ENCODE measurements at regions not wholly inside any gene's neighbourhood (a gene's known extent, or its start where the extent isn't known, plus 50 kb on each side); places are given as distances from the start of the nearest gene placed in this dataset.
"Not testable (repeated sequence)": the region's sequence is repeated elsewhere in the genome, so short reads cannot be mapped to it uniquely, and the experiment has no call there.

DNA sequence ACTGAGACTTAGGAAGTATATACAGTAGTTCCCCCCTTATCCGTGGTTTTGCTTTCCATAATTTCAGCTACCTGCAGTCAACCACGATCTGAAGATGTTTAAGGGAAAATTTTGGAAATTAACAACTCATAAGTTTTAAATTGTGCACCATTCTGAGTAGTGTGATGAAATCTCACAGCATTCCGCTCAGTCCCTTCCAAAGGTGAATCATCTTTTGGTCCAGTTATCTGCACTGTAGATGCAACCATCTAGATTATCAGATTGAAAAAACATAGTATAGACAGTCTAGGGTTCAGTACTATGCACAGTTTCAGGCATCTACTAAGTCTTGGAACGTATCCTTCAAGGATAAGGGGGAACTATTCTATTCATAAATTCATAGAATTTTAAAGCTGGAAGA is 109.0 kb downstream of the ANXA3 start:
- ATAC-seq: no peak

DNA sequence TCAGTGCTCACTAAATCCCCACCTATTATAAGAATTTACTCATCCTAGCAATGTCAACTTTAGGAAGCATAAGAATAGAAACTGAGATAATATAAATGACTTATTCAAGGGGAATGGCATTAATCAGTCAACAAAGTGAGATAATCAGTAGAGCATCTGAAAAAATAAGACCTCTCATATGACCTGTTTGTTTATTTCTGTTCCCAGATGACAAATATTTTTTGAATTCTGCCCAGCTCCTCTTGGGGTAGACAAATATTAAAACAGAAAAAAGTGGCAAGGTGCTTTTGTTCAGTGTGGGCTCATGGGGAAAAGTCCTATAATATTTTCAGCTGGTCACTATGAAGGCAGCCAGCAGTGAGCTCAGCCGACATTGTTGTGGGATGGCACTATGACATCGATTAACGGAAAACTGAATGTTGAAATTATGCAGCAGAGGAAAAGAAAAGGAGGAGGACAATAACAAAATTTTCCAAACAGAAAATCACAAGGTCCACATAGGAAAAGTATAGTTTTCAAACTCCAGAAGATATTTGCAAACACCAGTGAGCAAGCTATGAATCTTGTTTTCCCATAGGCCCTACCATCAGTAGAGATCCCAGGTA is 109.6 kb downstream of the ANXA3 start:
- no peak for ATAC-seq

DNA sequence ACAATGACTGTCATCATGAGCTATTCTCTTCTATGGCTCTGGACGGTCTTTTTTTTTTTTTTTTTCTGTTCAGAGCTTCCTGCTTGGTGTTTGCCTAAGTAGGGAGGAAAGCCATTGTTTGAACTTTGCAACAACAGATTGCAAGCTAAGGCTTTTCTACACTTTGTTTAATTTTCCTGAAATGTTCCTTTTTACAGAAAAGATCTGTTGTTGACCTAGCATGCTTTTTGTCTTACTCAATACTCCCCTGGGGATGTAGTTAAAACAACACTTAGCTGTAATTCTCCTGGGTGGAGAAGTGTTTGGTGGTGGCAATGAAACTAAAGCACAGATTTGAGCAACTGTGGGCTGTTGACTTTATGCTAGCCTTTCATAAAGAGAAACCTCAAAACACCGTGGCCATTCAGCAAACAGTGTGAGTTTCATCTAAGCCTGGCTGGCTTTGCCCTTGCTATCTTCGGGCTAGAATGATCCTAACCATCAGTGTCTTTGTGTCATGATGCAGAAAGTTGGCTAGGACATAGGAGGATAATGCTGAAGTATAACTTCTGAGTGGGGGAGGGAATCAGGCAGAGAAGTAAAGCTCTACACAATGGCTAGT is 110.5 kb downstream of the ANXA3 start:
- ATAC-seq: peak in 1 of 2 donors; percentile 32

DNA sequence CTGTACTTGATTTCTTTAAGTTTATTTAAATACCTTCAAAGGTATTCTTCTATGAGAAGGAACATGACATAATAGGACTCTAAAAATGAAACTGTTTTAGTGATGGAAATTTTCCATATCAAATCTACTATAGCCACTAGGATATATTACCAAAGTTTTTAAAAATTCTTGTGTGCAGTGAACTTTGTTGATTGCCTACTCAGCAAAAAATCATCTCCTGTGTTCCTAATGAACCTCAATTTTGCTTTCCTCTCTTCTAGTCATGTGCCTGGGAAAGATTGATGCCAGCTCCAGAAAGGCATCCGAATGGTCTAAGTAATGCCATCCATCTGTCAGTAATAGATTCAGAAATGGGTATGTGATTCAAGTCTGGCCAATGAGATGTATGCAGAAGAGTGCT is 111.1 kb downstream of the ANXA3 start:
- no peak for ATAC-seq

DNA sequence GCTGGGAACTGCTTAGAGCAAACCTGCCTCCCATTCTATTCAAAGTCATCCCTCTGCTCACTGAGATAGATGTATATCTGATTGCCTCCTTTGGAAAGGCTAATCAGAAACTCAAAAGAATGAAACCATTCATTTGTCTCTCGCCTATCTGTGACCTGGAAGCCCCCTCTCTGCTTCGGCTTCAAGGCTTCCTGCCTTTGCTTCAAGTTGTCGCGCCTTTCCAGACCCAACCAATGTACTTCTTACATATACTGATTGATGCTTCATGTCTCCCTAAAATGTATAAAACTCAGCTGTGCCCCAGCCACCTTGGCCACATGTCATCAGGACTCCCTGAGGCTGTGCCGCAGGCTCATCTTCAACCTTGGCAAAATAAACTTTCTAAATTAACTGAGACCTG is 111.9 kb upstream of the BMP2K start:
- not testable (repeated sequence) for ATAC-seq

DNA sequence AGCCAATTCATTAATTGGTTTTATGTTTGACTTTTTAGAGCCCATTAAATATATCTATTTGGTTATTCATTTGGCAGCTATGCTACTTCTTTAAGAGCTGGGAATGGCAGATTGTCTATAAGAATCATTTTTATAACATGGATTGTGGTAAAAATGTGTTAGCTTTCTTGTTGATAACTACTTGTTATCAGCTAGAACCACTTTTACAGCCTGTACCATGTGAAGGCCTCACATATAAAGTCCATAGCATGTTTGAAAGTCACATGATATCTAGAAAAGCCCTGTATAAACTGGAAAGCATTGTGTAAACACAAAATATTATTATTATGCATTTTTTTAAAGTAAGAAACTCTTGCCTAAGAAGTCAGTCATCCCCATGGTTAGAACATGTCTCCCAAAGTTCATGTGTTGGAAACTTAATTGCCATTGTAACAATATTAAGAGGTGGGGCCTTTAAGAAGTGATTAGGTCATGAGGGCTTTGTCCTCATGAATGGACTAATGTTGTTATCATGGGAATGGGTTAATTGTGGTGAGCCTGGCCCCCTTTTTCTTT is 110.9 kb upstream of the BMP2K start:
- no peak for ATAC-seq

DNA sequence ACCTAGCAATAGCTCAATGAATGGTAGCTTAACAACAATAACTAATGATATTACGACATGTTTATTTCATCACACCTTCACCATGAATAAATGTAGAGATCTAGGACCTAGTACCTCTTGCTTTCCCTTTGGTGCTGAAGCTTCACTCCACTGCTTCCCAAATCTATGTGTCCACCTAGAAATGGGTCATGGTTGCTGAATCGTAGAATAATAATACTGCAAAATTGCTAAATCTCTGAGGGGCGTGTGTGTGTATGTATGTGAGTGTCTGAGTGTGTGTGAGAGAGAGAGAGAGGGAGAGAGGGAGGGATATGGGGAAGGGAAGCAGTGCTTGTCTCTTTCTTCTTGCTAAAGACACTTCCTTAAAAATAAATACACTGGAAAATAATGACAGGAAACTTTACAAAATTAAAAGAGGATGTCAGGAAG is 109.3 kb upstream of the BMP2K start:
- ATAC-seq: no peak

DNA sequence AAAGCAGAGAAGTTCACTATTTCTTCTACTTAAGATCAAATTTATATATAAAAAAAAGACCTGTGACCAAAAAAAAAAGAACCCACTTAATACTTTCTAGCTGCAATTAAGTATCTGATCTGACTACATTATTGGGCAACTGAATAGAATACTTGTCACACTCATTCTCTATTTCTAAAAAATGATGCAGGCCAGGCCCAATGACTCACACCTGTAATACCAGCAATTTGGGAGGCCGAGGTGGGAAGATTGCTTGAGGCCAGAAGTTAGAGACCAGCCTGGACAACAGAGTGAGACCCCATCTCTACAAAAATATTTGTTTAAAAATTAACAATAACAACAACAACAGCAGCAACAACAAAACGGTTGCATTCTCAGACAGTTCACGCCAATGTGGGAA is 108.8 kb upstream of the BMP2K start:
- no peak for ATAC-seq

DNA sequence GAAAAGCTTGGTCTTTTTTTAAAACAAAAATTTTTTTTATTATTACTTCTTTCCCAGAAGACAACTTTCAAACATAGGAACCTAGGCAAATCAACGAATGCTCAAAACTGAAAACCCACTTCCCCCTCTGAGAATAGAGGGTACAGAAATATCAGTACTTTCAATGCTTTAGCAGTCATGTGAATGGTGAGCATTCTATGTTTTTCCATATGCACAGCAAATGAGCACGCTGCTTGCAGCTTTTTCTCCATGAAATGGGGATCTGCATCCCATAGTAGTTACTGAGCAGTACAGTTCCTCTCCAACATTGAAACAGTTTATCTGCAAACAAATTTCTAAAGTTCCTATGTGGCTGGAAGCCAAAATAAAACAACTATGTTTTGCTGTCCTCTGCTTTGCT is 108.4 kb upstream of the BMP2K start:
- ATAC-seq: no peak

DNA sequence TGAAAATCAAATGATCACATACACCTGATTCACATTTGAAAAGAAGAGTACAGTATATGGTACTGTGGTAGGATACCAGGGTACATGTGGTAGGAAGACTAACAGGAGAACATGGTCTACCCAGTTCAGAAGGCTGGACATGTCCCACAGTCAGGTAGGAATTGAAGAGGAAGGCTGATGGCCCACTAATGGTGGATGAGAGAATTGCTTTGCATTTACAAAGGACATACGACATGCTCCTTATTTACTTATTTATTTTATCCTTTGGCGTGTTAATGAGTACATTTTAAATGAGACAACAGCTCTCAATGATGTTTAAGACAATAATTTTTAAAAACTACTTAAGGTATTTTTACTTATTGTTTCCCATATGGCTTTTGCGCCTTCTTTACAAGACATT is 106.7 kb upstream of the BMP2K start:
- no peak for ATAC-seq

DNA sequence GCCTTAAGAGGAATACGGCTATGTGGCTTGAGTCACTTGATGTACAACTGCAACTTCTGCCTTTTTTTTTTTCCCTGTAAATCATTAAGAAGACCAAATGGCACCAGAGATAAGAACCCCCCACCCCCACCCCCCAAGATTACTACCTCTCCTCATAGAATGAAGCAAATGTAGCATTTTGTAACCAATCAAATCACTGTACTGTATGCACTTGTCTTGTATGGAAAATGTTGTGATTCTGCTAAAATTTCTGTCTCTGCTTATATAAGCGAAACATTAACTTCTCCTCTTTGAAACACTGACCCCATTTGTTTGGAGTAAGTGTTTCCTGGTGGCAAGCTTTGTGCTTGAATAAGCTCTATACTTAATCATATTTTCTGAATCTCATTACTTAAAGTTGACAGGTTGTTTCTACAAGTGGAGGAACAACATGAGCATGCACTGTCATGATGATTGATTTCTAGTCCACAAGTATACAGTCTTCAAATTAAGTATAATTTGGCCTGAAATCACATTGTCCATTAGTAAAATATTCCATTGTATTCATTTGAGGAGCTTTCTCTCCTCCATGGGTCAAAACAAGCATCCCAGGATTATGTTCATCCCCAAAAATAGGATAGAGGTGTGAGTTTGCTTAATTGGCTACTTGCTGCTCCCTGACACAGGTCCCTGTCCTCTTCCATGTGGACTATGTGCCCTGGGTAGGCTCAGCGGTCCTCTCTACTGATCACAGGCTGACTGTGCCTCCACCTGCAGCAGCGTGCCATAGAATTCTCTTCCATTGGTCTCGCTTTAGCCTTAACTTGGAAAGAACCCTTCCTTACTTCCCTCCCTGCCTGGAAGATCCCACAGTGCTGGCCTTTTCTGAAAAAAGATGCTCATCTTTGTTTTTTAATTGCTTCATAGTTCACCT is 104.0 kb upstream of the BMP2K start:
- no peak for ATAC-seq

DNA sequence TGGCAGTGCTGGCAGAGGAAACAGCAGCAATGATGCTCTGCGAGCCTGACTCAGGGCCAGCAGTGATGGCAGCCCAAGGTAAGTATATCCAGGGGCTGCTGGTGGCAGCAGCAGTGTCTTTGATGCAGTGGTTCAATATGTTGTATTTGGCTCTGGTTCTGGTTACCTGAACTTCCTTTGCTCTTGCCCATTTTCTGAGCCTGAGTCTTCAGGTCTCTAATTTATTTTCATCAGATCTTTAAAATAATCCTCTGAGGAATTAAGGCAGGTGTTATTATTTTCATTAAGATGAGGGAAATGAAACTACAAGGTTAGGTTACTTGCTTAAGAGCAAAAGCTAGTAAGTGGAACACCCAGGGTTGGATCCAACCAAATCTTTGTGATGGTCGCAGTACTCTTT is 102.8 kb upstream of the BMP2K start:
- no peak for ATAC-seq

DNA sequence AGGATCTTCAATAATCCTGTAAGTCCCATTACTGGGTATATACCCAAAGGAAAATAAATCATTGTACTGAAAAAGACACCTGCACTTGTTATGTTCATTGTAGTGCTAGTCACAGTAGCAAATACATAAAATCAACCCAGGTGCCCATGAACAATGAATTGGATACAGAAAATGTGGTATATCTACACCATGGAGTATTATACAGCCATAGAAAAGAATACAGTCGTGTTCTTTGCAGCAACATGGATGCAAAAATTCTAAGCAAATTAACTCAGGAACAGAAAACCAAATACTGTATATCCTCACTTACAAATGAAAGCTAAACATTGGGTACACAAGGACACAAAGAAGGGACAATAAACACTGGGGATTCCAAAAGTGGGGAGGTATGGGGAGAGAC is 100.8 kb upstream of the BMP2K start:
- ATAC-seq: no peak

DNA sequence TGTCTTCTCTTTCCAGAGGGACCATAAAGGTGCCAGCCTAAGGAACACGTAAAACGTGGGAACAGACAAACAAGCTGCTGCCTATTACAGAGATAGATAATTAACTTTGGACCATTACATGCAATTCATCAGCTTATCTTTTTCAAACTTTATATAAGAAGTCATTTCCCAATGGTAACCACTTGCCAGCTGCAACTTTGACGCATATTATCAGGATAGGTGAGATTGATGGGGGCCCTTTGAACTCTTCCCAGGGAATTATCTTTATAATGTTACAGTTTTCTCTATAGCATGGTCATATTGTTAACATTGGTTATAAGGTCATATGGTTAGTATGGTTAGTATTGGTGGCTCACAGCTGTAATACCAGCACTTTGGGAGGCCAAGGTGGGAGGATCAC is 94.1 kb upstream of the BMP2K start:
- no peak for ATAC-seq

DNA sequence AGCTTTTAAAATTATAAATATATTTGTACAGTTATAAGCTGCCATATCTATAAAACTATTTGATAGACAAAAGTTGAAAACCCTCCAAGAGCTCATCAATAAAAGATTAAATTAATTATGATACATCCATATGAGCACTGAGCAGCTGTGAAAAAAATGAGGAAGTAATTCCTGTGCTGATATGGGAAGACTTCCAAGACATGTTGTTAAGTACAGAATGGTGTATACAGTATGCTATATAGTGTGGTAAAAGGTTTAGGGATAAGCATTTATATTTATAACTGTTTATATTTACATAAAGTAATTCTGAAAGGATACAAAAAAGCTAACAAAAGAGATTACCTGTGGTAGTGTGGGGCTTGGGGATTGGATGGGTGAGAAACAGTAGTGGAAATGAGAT is 92.8 kb upstream of the BMP2K start:
- no peak for ATAC-seq

DNA sequence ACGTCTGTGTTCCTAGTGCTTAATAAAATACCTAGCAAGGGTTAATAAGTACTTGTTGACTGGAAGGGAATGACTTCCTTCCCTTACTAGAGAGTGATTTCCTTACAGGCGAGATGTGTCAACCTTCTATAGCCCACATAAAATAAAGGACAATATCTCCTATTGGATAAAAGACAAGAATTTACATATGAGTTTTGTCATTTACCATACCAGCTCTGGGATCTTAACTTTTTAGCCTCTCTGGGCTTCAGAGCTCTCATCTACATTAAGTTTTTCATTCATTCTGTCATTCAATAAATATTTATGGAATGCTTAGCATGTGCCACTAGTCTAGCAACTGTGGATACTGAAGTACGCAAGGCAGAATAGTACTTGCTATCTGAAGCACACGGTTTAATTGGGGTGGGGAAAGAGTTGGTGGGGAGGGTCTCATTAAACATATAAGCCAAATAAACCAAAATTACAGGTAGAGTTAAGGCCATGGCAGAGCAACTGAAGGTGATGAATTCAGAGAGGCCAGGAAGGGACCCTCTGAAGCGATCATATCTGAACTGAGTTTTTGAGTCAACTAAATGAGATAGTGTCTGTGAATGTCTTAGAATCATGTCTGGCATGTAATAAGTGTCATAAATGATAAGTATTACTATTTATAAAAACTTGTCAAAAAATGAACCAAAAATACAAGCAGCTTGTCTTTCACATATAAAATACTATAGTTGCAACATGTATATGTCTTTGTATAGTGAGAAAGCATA is 91.6 kb upstream of the BMP2K start:
- ATAC-seq: no peak

DNA sequence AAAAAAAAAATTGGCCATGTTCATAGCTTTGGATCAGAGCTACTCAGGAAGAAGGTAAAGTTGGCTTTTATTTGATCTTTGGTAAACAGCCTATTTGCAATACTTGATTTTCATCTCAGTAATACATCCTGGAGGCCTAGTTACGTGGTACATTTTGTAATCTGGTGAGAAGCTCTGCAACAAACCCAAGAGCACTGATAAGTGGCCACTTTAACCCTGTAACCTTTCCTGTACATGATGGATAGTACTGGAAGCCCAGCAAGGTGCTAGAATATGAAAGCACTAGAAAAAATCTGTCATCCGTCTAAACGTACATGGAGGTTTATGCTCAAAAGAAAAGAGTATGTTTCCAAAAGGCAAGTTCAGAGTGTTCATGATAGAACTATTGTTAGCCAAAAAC is 88.3 kb upstream of the BMP2K start:
- no peak for ATAC-seq

DNA sequence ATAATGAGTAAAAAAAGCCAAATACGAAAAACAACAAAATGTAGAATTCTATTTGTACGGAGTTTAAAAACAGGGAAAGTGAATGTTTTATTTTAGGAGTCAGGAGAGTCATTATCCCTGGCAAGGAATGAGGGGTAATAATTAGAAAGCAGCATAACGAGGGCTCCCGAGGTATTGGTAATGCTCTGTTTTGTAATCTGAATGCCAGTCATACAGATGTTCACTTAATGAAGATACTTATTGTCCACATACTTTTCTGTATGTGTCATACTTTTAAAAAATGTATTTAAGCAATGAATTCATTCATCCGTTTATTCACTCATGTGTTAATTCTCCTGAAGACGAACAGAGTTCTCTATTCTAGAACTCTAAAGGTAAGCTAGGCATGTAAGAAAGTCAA is 87.8 kb upstream of the BMP2K start:
- ATAC-seq: no peak

DNA sequence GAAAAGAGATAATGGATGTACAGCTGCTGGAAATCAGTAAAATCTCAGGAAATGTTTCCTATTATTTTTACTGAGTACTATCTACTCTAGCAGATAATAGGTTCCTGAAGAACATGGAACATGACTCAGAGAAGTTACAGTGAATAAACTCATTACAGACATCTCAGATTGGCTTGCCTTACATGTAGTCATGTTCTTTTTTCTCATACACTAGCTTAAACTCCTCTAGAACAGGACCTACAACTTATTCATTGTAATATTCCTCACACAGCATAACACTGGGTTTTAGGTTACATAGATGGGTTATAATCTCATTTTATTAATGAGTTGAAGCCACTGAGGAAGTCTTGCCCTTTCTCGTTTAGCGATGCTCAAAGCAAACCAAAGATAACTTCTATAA is 86.9 kb upstream of the BMP2K start:
- ATAC-seq: peak in 1 of 2 donors; percentile 27

DNA sequence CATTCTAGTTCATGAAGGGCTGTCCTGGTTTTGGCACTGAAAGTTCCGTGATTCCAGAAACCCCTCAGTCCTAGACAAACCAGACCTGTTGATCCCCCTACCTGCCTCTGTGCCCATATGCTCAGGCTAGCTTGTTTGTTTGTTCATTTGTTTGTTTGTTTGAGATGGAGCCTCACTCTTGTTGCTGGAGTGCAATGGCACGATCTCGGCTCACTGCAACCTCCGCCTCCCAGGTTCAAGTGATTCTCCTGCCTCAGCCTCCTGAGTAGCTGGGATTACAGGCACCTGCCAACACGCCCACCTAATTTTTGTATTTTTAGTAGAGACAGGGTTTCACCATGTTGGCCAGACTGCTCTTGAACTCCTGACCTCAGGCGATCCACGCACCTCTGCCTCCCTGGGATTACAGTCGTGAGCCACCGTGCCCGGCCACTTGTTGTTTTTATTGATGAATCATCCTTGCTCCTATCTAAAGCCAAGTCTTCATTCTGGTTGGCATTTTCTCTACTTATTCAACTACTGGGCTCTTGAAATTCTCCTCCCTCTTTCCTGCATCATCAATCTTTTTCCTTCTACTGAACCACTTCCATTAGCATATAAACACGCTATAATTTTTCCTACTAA is 86.3 kb upstream of the BMP2K start:
- no peak for ATAC-seq

DNA sequence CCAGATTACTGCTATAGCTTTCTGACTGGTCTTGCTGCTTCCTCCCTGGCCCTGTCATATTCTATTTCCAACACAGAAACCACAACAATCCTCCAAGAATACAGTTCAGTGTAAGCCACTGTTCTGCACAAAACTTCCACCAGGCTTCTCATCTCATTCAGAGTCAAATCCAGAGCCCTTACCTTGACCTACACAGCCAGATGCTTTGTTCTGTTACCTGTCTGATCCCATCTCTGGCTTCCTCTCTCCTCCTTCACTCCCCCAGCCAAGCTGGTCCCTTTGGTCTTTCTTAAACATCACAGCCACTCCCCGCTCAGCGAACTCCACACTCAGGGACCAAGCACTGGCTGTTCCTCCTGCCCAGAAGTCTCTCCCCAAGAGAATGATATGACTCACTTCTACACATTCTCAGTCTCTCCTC is 84.8 kb upstream of the BMP2K start:
- no peak for ATAC-seq
